Naive B cell (primary cell): ENCODE measurements at regions not wholly inside any gene's neighbourhood (a gene's known extent, or its start where the extent isn't known, plus 50 kb on each side); places are given as distances from the start of the nearest gene placed in this dataset.

Source experiments
- ATAC-seq, 2 donors: fragments of 150-1000 bp; cut with Tn5 transposase; 2 replicates each; pipeline ENCODE4 v1.10.0; 2021; ENCODE audit warnings: low read depth in 2 of 2, mild to moderate bottlenecking in 2 of 2, moderate library complexity in 2 of 2
- DNase-seq: peaks from one replicate; pipeline ENCODE4 v3.0.0; 2022
- H3K27ac Mint-ChIP-seq, 6 donors: one replicate each; pipeline ENCODE4 v1.8.0; 2020 to 2022; ENCODE audit warnings: mild to moderate bottlenecking in 6 of 6, mixed read lengths in 6 of 6, moderate library complexity in 5 of 6, inconsistent platforms in 2 of 6
- H3K27me3 Mint-ChIP-seq, 3 donors: one replicate each; pipeline ENCODE4 v1.8.0; 2021 to 2022; ENCODE audit warnings: mixed read lengths in 3 of 3, mild to moderate bottlenecking in 1 of 3
- H3K36me3 Mint-ChIP-seq, 2 donors: one replicate each; pipeline ENCODE4 v1.8.0; 2020 to 2022; ENCODE audit warnings: mixed read lengths in 2 of 2, inconsistent platforms in 1 of 2, mild to moderate bottlenecking in 1 of 2
- H3K4me1 Mint-ChIP-seq, 3 donors: one replicate each; pipeline ENCODE4 v1.8.0; 2020 to 2022; ENCODE audit warnings: mixed read lengths in 3 of 3, inconsistent platforms in 1 of 3, mild to moderate bottlenecking in 1 of 3, moderate library complexity in 1 of 3
- H3K4me3 Mint-ChIP-seq, 8 donors: one replicate each; pipeline ENCODE4 v1.8.0; 2020 to 2022; ENCODE audit warnings: mild to moderate bottlenecking in 8 of 8, mixed read lengths in 8 of 8, moderate library complexity in 8 of 8, inconsistent platforms in 2 of 8
- H3K9me3 Mint-ChIP-seq, 7 donors: one replicate each; pipeline ENCODE4 v1.8.0; 2020 to 2022; ENCODE audit warnings: mixed read lengths in 7 of 7, mild to moderate bottlenecking in 5 of 7, inconsistent platforms in 2 of 7, moderate library complexity in 1 of 7

- no peak overlapping the region for H3K27ac Mint-ChIP-seq
- H3K27me3 Mint-ChIP-seq: peaks cover 8 to 42% (median 25%) of the 10 kb centered on the region in 3 donors
- H3K9me3 Mint-ChIP-seq: no peaks in the 10 kb centered on the region
- no peaks in the 10 kb centered on the region for H3K4me1 Mint-ChIP-seq
- no peak for DNase-seq
- H3K36me3 Mint-ChIP-seq: no peaks in the 10 kb centered on the region
- no peak overlapping the region for H3K4me3 Mint-ChIP-seq
- no peak for ATAC-seq
Observed at GRCh38 chr10:94213980-94214379, 148.8 kb downstream of the NOC3L start.

GRCh38 chr10:94214481-94214893 is 148.3 kb downstream of the NOC3L start:
- DNase-seq: no peak
- no peaks in the 10 kb centered on the region for H3K36me3 Mint-ChIP-seq
- no peak for ATAC-seq

GRCh38 chr10:94216201-94216600 is 146.5 kb downstream of the NOC3L start:
- Mint-ChIP-seq H3K9me3 (no peaks in the 10 kb centered on the region), H3K4me3 (no peak overlapping the region), H3K27ac (no peak overlapping the region), H3K27me3 (peaks cover 13 to 32% (median 16%) of the 10 kb centered on the region in 3 donors), H3K36me3 (no peaks in the 10 kb centered on the region), H3K4me1 (no peaks in the 10 kb centered on the region)
- DNase-seq (no peak), ATAC-seq (no peak)

More at GRCh38 chr10:94214481-94214893, 148.3 kb downstream of the NOC3L start:
- peaks cover 10 to 42% (median 25%) of the 10 kb centered on the region in 3 donors for H3K27me3 Mint-ChIP-seq
- no peaks in the 10 kb centered on the region for H3K4me1 Mint-ChIP-seq
- no peak overlapping the region for H3K4me3 Mint-ChIP-seq
- H3K9me3 Mint-ChIP-seq: no peaks in the 10 kb centered on the region
- no peak overlapping the region for H3K27ac Mint-ChIP-seq

GRCh38 chr10:94217411-94217810 is 145.3 kb downstream of the NOC3L start:
- Mint-ChIP-seq H3K9me3 (peaks cover 0 to 1% (median 0%) of the 10 kb centered on the region in 7 donors), H3K27ac (no peak overlapping the region), H3K27me3 (peaks cover 13 to 34% (median 15%) of the 10 kb centered on the region in 3 donors), H3K4me1 (no peaks in the 10 kb centered on the region), H3K4me3 (no peak overlapping the region), H3K36me3 (no peaks in the 10 kb centered on the region)
- no peak for DNase-seq
- no peak for ATAC-seq

GRCh38 chr10:94218493-94219183 is 144.1 kb downstream of the NOC3L start:
- no peak for DNase-seq
- Mint-ChIP-seq H3K27ac (no peak overlapping the region), H3K27me3 (peaks cover 7 to 28% (median 9%) of the 10 kb centered on the region in 3 donors), H3K4me1 (no peaks in the 10 kb centered on the region), H3K36me3 (no peaks in the 10 kb centered on the region), H3K9me3 (peaks cover 0 to 1% (median 0%) of the 10 kb centered on the region in 7 donors), H3K4me3 (no peak overlapping the region)
- no peak for ATAC-seq

GRCh38 chr10:94219829-94220228 is 142.9 kb downstream of the NOC3L start:
- Mint-ChIP-seq H3K27ac (no peak overlapping the region), H3K27me3 (peaks cover 0 to 17% (median 9%) of the 10 kb centered on the region in 3 donors), H3K36me3 (no peaks in the 10 kb centered on the region)

GRCh38 chr10:94220717-94221116 is 142.0 kb downstream of the NOC3L start:
- DNase-seq: no peak
- no peaks in the 10 kb centered on the region for H3K4me1 Mint-ChIP-seq
- peaks cover 0 to 1% (median 0%) of the 10 kb centered on the region in 7 donors for H3K9me3 Mint-ChIP-seq
- H3K4me3 Mint-ChIP-seq: no peak overlapping the region
- no peak overlapping the region for H3K27ac Mint-ChIP-seq
- ATAC-seq: no peak
- no peaks in the 10 kb centered on the region for H3K36me3 Mint-ChIP-seq
- H3K27me3 Mint-ChIP-seq: peaks cover 0 to 9% (median 8%) of the 10 kb centered on the region in 3 donors

More at GRCh38 chr10:94219829-94220228, 142.9 kb downstream of the NOC3L start:
- Mint-ChIP-seq H3K9me3 (peaks cover 0 to 1% (median 0%) of the 10 kb centered on the region in 7 donors), H3K4me3 (no peak overlapping the region), H3K4me1 (no peaks in the 10 kb centered on the region)
- ATAC-seq: no peak
- DNase-seq: no peak

GRCh38 chr10:94223702-94224370 is 138.9 kb downstream of the NOC3L start:
- Mint-ChIP-seq H3K36me3 (no peaks in the 10 kb centered on the region), H3K4me1 (no peaks in the 10 kb centered on the region), H3K27me3 (peaks cover 0 to 10% (median 6%) of the 10 kb centered on the region in 3 donors), H3K27ac (no peak overlapping the region), H3K4me3 (no peak overlapping the region), H3K9me3 (peaks cover 0 to 1% (median 0%) of the 10 kb centered on the region in 7 donors)
- DNase-seq: no peak
- no peak for ATAC-seq

GRCh38 chr10:94224656-94225055 is 138.1 kb downstream of the NOC3L start:
- no peak for ATAC-seq

GRCh38 chr10:94225589-94225988 is 137.2 kb downstream of the NOC3L start:
- Mint-ChIP-seq H3K27me3 (peaks cover 0 to 6% (median 4%) of the 10 kb centered on the region in 3 donors), H3K27ac (no peak overlapping the region), H3K36me3 (no peaks in the 10 kb centered on the region), H3K9me3 (peaks cover 0 to 7% (median 0%) of the 10 kb centered on the region in 7 donors), H3K4me1 (no peaks in the 10 kb centered on the region), H3K4me3 (no peak overlapping the region)
- ATAC-seq (no peak), DNase-seq (no peak)

More at GRCh38 chr10:94224656-94225055, 138.1 kb downstream of the NOC3L start:
- DNase-seq: no peak
- Mint-ChIP-seq H3K4me1 (no peaks in the 10 kb centered on the region), H3K27me3 (peaks cover 0 to 6% (median 5%) of the 10 kb centered on the region in 3 donors), H3K9me3 (peaks cover 0 to 1% (median 0%) of the 10 kb centered on the region in 7 donors), H3K36me3 (no peaks in the 10 kb centered on the region), H3K4me3 (no peak overlapping the region), H3K27ac (no peak overlapping the region)

GRCh38 chr10:94230134-94230785 is 132.5 kb downstream of the NOC3L start:
- H3K9me3 Mint-ChIP-seq: peaks cover 0 to 14% (median 1%) of the 10 kb centered on the region in 7 donors
- peaks cover 0 to 6% (median 0%) of the 10 kb centered on the region in 3 donors for H3K4me1 Mint-ChIP-seq
- no peak for DNase-seq
- peaks cover 4 to 17% (median 5%) of the 10 kb centered on the region in 3 donors for H3K27me3 Mint-ChIP-seq
- no peak overlapping the region for H3K4me3 Mint-ChIP-seq
- no peaks in the 10 kb centered on the region for H3K36me3 Mint-ChIP-seq
- ATAC-seq: no peak
- no peak overlapping the region for H3K27ac Mint-ChIP-seq

- Mint-ChIP-seq H3K4me1 (peaks cover 0 to 6% (median 0%) of the 10 kb centered on the region in 3 donors), H3K4me3 (no peak overlapping the region), H3K36me3 (no peaks in the 10 kb centered on the region), H3K27me3 (peaks cover 8 to 23% (median 10%) of the 10 kb centered on the region in 3 donors), H3K9me3 (peaks cover 0 to 14% (median 1%) of the 10 kb centered on the region in 7 donors), H3K27ac (peak overlapping the region in 1 of 6 donors; percentile 7)
- DNase-seq (no peak), ATAC-seq (no peak)
Observed at GRCh38 chr10:94232711-94233383, 129.9 kb downstream of the NOC3L start.

- H3K27me3 Mint-ChIP-seq: peaks cover 8 to 23% (median 19%) of the 10 kb centered on the region in 3 donors
- ATAC-seq (no peak), DNase-seq (no peak)
- H3K4me3 Mint-ChIP-seq: no peak overlapping the region
- H3K4me1 Mint-ChIP-seq: peaks cover 0 to 6% (median 0%) of the 10 kb centered on the region in 3 donors
- no peaks in the 10 kb centered on the region for H3K36me3 Mint-ChIP-seq
- H3K27ac Mint-ChIP-seq: no peak overlapping the region
- peaks cover 0 to 9% (median 0%) of the 10 kb centered on the region in 7 donors for H3K9me3 Mint-ChIP-seq
Observed at GRCh38 chr10:94235461-94235860, 127.3 kb downstream of the NOC3L start.
